Activated T-helper 17 cell treated with anti-CD3 and anti-CD28 coated beads, Interleukin-2, amount 50 U/mL, for 72 hours (primary cell): ENCODE measurements at regions not wholly inside any gene's neighbourhood (a gene's known extent, or its start where the extent isn't known, plus 50 kb on each side); places are given as distances from the start of the nearest gene placed in this dataset.

Experiments
- ATAC-seq: fragments of 150-1000 bp; cut with Tn5 transposase; replicated peaks from 2 replicates; pipeline ENCODE4 v1.10.0; 2021; ENCODE audit warnings: mild to moderate bottlenecking, moderate library complexity
- H3K27ac Mint-ChIP-seq: one replicate; pipeline ENCODE4 v1.8.0; 2022; ENCODE audit warnings: mixed read lengths
- H3K27me3 Mint-ChIP-seq: one replicate; pipeline ENCODE4 v1.8.0; 2022; ENCODE audit warnings: mixed read lengths
- H3K36me3 Mint-ChIP-seq: one replicate; pipeline ENCODE4 v1.8.0; 2022; ENCODE audit warnings: low read depth, mild to moderate bottlenecking, mixed read lengths
- H3K4me1 Mint-ChIP-seq: one replicate; pipeline ENCODE4 v1.8.0; 2022; ENCODE audit warnings: mixed read lengths
- H3K4me3 Mint-ChIP-seq: one replicate; pipeline ENCODE4 v1.8.0; 2022; ENCODE audit warnings: mild to moderate bottlenecking, mixed read lengths
- H3K9me3 Mint-ChIP-seq: one replicate; pipeline ENCODE4 v1.8.0; 2022; ENCODE audit warnings: mixed read lengths

DNA sequence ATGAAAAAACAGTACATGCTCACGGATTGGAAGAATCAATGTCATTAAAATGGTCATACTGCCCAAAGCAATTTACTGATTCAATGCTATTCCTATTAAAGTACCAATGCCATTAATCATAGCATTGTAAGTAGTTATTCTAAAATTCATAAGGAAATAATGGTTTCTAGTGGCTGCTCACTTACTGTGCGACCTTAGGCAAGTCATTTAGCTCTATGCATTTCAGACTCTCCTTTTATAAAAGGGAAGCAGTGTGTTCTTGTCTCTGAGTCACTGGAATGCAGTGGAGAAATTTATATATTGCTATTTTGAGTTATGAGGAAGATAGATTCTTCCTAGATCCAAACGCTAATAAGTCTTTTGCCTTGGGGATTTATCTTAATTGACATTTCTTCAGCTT lies 174.8 kb downstream of the KCNA4 start:
- Mint-ChIP-seq H3K4me3 (no peak overlapping the region), H3K4me1 (no peaks in the 10 kb centered on the region), H3K27me3 (no peaks in the 10 kb centered on the region), H3K27ac (no peak overlapping the region), H3K36me3 (no peaks in the 10 kb centered on the region), H3K9me3 (peaks cover 3% of the 10 kb centered on the region)
- ATAC-seq: no peak

DNA sequence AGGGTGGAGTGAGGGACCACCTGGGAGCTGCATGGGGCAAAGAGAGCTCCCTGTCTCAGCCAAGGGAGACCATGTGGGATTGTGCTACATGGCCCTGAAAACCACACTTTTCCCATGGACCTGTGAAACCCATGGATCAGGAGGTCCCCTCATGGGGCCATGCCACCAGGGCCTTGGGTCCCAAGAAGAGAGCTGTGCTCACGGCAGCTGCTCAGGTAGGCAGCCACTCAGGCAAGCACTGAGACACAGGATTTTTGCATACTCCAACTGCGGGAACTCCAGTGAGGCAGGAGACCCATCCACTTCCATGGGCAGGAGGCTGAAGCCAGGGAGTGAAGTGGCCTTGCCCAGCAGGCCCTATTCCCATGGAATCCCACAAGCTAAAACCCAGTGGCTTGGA lies 190.0 kb downstream of the KCNA4 start:
- Mint-ChIP-seq H3K4me3 (no peak overlapping the region), H3K27ac (no peak overlapping the region), H3K27me3 (no peaks in the 10 kb centered on the region)

DNA sequence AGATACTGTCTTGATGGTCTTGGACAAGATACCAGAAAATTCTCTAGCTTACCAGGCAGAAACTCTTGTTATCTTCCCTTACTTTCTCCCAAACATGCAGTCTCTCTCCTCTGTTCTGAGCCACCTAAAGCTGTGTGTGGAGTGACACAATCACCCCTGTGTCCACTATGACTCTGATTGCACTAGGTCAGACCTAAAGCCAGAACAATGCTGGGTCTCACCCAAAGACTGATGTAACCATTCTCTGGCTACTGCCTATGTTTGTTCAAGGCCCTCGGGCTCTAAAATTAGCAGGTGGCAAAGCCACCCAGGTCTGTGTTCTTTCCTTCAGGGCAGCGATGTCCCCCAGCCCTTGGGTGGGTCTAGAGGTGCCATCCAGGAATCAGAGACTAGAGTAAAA lies 200.5 kb downstream of the KCNA4 start:
- no peaks in the 10 kb centered on the region for H3K36me3 Mint-ChIP-seq
- H3K9me3 Mint-ChIP-seq: peaks cover 8% of the 10 kb centered on the region
- H3K27me3 Mint-ChIP-seq: no peaks in the 10 kb centered on the region
- H3K27ac Mint-ChIP-seq: no peak overlapping the region
- ATAC-seq: no peak
- no peaks in the 10 kb centered on the region for H3K4me1 Mint-ChIP-seq
- H3K4me3 Mint-ChIP-seq: no peak overlapping the region

More for the DNA sequence above, 190.0 kb downstream of the KCNA4 start:
- no peaks in the 10 kb centered on the region for H3K36me3 Mint-ChIP-seq
- peaks cover 19% of the 10 kb centered on the region for H3K9me3 Mint-ChIP-seq
- ATAC-seq: no peak
- no peaks in the 10 kb centered on the region for H3K4me1 Mint-ChIP-seq

DNA sequence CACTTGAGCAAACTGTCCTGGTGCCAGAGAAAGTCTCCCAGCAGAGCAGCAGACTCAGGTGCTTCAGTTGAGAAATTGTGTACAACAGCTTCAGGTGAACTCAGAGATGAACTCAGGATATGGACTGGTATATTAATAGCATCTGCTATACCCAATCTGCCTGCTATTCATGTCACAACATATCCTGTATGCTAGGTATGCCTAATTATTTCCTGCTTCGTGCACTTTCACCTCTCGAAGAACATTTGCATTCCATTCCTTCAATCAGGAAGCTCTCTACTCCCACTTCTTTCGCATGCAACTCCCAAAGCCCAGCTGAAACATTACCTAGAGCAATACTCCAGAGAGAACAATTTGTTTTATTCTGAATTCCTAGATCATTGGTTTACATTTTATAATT lies 207.7 kb downstream of the KCNA4 start:
- ATAC-seq: no peak
- Mint-ChIP-seq H3K4me3 (no peak overlapping the region), H3K4me1 (no peaks in the 10 kb centered on the region), H3K27me3 (no peaks in the 10 kb centered on the region), H3K27ac (no peak overlapping the region), H3K9me3 (peaks cover 14% of the 10 kb centered on the region), H3K36me3 (no peaks in the 10 kb centered on the region)

DNA sequence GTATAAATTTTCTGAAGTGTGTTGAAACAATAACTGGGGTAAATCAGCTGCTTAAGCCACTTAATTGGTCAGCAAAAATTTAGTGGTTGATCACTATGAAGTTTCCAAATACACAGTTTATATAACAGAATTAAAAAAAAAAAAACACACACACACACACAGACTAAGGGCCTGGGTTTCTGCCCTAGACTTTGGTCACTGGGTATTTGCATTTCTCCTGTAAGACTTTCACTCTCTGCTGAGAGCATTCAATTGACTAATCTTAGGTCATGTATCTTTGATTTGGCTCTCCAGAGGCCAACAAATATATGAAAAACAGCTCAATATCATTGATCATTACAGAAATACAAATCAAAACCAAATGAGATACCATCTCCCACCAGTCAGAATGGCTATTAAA lies 214.3 kb downstream of the KCNA4 start:
- ATAC-seq: no peak
- Mint-ChIP-seq H3K4me3 (no peak overlapping the region), H3K27ac (no peak overlapping the region), H3K4me1 (no peaks in the 10 kb centered on the region), H3K27me3 (no peaks in the 10 kb centered on the region), H3K36me3 (no peaks in the 10 kb centered on the region), H3K9me3 (peaks cover 5% of the 10 kb centered on the region)

DNA sequence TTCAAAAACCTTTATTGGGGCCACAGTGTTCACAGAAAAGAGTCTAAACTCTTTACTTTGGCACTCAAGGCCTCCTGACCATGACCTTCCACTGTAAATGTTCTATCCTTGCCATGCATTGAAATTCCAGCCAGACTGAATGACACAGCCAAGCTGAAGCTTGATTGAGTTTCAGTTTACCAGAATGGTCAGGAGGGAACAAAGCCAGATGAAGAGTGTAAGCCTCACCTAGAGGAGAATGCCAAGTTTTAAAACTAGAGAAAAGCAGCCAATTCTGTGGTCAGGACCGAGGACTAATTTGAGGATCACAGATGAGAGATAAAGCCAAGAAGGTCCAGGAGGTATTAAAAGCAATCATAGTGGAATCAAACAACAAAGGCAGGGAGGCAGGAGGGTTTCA lies 215.3 kb downstream of the KCNA4 start:
- H3K36me3 Mint-ChIP-seq: no peaks in the 10 kb centered on the region
- no peak for ATAC-seq
- H3K27ac Mint-ChIP-seq: no peak overlapping the region

DNA sequence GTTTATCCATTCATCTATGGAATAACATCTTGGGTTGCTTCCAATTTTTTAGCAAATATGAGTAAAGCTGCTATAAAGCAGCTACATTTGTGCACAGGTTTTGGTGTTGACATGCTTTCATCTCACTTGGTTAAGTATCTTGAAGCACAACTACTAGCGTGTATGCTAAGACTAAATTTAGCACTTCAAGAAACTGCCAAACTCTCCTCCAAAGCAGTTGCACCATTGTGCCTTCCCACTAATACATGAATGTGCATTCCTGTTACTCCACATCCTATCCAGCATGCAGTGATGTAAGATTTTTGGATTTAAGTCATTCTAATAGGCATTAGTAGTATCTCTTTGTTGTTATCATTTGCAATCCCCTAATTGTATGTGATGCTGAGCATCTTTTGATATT lies 230.7 kb downstream of the KCNA4 start:
- ATAC-seq: no peak

More for the DNA sequence above, 215.3 kb downstream of the KCNA4 start:
- Mint-ChIP-seq H3K4me3 (no peak overlapping the region), H3K27me3 (no peaks in the 10 kb centered on the region), H3K9me3 (peaks cover 5% of the 10 kb centered on the region), H3K4me1 (no peaks in the 10 kb centered on the region)

DNA sequence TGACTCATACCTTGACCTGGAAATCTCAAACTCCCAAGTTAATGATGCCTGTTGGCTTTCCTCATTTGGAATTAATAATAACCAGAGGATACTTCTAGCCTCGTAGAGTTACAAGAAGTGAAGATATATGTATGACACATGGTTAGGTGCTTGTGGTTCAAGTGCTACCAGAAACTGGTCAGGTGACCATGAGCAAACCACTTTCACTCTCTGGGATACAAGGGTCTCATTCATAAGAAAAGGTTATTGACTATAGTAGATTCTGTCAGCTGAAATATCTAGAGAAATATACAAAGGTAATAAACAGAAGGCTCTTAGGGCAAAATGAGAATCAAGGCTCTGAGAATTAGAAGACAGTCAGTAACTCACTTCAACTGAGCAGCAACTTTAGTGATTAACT lies 233.3 kb downstream of the KCNA4 start:
- Mint-ChIP-seq H3K9me3 (peaks cover 6% of the 10 kb centered on the region), H3K27ac (no peak overlapping the region), H3K4me1 (no peaks in the 10 kb centered on the region), H3K4me3 (no peak overlapping the region), H3K27me3 (no peaks in the 10 kb centered on the region), H3K36me3 (no peaks in the 10 kb centered on the region)
- no peak for ATAC-seq

More for the DNA sequence above, 230.7 kb downstream of the KCNA4 start:
- Mint-ChIP-seq H3K27ac (no peak overlapping the region), H3K27me3 (no peaks in the 10 kb centered on the region), H3K4me1 (no peaks in the 10 kb centered on the region), H3K4me3 (no peak overlapping the region), H3K36me3 (no peaks in the 10 kb centered on the region), H3K9me3 (peaks cover 5% of the 10 kb centered on the region)

DNA sequence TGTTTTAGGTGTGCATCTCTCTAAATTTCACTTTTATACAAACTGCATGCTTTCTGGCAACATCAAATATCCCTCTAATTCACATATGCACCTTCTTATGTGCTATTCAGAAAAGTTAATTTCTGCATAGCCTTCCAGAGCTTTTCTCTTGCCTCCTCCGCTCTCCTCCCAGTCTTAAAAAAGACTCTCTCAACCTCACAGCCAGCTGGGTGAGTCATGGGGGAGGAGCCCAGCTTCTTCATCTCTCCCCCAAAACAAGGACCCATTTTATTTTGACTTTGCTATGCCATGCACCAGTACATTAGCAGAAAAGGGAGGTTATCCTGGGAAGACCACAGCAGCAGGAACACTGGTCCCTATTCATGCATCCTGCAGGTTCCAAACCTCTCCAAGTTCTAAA lies 234.4 kb downstream of the KCNA4 start:
- ATAC-seq: no peak
- Mint-ChIP-seq H3K36me3 (no peaks in the 10 kb centered on the region), H3K4me3 (no peak overlapping the region), H3K27ac (no peak overlapping the region), H3K4me1 (no peaks in the 10 kb centered on the region), H3K27me3 (no peaks in the 10 kb centered on the region), H3K9me3 (peaks cover 9% of the 10 kb centered on the region)

DNA sequence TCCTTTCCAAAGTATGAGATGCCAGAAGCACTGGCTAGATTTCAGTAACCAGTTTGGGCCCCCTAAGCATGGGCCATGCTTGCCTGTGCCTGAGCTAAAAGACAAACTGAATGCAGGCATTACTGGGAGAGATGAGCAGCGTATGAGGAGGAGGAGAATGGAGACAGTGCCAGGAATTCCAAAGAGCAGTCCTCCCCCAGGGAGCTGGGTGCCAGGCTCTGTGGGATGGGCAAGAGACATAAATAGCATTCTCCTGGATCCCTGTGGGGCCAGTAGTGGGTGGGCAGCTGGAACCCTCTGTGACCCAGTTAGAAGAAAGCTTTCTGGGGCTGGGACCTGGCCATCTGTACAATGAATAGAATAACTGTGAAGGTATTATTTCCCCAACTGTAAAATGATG lies 235.6 kb downstream of the KCNA4 start:
- H3K27me3 Mint-ChIP-seq: no peaks in the 10 kb centered on the region
- peaks cover 9% of the 10 kb centered on the region for H3K9me3 Mint-ChIP-seq
- ATAC-seq: no peak
- no peaks in the 10 kb centered on the region for H3K4me1 Mint-ChIP-seq
- no peak overlapping the region for H3K27ac Mint-ChIP-seq
- no peaks in the 10 kb centered on the region for H3K36me3 Mint-ChIP-seq
- no peak overlapping the region for H3K4me3 Mint-ChIP-seq

DNA sequence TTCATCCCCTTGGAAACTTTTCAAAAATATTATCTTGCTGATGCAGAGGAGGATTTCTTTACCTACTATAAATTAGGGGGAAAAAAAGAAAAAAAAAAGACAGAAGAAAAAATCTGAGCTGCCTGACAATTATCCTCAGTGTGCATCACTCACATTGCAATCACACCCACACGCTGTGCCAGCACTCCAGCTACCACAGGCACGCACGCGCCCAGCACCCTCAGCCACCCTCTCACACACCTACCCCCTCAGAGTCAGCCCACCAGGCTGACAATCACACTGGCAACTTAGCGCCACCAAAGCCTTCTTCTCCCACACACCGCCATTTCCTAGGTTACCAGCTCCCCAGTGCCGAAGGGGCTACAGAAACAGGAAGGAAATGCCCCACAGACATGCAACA lies 236.1 kb downstream of the KCNA4 start:
- Mint-ChIP-seq H3K9me3 (peaks cover 9% of the 10 kb centered on the region), H3K4me1 (no peaks in the 10 kb centered on the region), H3K36me3 (no peaks in the 10 kb centered on the region), H3K4me3 (no peak overlapping the region), H3K27me3 (no peaks in the 10 kb centered on the region), H3K27ac (no peak overlapping the region)
- no peak for ATAC-seq

DNA sequence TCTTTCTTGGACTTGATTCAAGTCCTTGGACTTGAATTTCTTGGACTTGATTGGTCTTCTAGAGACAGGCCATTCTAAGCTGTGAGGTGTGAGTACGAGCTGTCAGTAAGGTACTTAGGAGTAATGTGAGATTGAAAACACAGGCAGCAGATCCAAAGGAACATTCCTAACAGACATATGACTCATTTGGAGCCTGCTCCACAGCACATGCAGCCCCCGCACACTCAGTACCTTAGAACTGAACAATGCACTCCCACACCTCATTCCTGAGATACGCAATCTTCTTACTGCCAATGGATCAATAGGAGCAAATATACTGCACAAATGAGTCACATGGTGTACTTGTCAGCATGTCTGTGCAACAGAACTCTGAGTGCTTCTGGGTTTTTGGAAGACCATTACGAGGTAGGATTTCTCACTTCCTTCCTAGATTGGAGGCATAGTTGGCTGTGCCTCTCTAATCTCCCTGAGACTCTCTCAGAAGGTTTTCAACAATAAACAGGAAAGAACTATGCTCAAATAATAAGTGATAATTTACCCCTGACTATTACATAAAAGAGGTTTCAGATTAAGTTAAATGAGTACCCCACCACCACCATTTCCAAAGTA lies 243.1 kb downstream of the KCNA4 start:
- Mint-ChIP-seq H3K27me3 (no peaks in the 10 kb centered on the region), H3K27ac (no peak overlapping the region)

DNA sequence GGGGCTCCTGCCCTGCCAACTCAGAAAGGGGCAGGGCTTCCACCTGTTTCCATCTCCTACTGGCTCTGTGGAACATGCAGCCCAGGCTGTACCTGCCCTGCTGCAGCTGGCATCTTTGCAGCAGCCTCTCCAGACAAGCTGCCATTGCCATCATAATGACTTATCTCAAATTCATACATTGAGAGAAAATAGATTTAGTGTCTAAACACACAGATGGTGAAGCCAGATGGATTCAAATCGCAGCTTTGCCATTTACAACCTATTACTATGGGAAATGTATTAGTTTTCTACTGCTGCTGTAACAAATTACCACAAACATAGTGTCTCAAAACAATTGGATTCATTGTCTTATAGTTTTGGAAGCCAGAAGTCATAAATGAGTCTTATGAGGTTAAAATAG lies 260.0 kb downstream of the KCNA4 start:
- Mint-ChIP-seq H3K36me3 (no peaks in the 10 kb centered on the region), H3K9me3 (peaks cover 17% of the 10 kb centered on the region), H3K4me1 (no peaks in the 10 kb centered on the region), H3K4me3 (no peak overlapping the region), H3K27ac (no peak overlapping the region), H3K27me3 (no peaks in the 10 kb centered on the region)
- no peak for ATAC-seq

More for the DNA sequence above, 243.1 kb downstream of the KCNA4 start:
- H3K9me3 Mint-ChIP-seq: peaks cover 20% of the 10 kb centered on the region
- H3K36me3 Mint-ChIP-seq: no peaks in the 10 kb centered on the region
- ATAC-seq: no peak
- H3K4me1 Mint-ChIP-seq: no peaks in the 10 kb centered on the region
- H3K4me3 Mint-ChIP-seq: no peak overlapping the region

DNA sequence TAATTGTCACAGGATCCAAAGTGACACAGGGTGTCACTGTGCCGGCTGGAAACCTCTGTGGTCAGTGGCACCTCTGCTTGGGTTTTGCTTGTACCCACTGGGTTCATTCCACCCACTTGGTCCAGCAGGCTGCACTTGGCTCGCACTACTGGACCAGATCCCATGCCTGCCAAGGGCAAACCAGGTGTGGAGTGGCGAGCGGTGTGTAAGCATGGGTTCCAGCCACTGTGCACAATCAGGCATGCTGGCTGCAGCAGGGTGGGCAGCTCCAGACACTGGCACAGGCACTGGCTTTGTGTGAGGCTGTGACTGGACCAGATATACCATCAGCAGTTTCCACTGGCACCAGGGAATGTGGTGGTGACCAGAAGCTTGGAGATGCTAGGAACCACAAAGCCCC lies 261.4 kb downstream of the KCNA4 start:
- peaks cover 17% of the 10 kb centered on the region for H3K9me3 Mint-ChIP-seq
- ATAC-seq: no peak
- H3K27me3 Mint-ChIP-seq: no peaks in the 10 kb centered on the region
- no peak overlapping the region for H3K27ac Mint-ChIP-seq
- no peaks in the 10 kb centered on the region for H3K4me1 Mint-ChIP-seq
- no peak overlapping the region for H3K4me3 Mint-ChIP-seq
- no peaks in the 10 kb centered on the region for H3K36me3 Mint-ChIP-seq

DNA sequence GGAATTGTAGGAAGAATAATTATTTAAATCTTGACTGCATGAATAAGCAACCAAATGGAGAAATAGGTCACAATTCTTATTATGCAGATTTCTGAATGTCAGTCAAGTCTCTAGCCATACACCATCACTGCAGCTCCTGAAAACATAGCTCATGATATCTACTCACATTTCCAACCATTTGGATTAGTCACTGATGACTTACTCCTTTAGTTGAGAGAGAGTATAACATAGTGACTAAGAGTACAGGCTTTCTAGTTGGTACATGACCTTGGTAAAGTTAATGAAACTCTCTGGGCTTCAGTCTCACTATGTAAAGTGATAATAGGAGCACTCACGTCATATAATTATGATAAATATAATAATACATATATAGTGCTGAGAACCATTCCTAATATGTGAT lies 265.2 kb downstream of the KCNA4 start:
- peaks cover 13% of the 10 kb centered on the region for H3K9me3 Mint-ChIP-seq
- H3K4me3 Mint-ChIP-seq: no peak overlapping the region
- H3K27me3 Mint-ChIP-seq: no peaks in the 10 kb centered on the region
- H3K4me1 Mint-ChIP-seq: no peaks in the 10 kb centered on the region
- no peak for ATAC-seq
- H3K36me3 Mint-ChIP-seq: no peaks in the 10 kb centered on the region
- H3K27ac Mint-ChIP-seq: no peak overlapping the region

DNA sequence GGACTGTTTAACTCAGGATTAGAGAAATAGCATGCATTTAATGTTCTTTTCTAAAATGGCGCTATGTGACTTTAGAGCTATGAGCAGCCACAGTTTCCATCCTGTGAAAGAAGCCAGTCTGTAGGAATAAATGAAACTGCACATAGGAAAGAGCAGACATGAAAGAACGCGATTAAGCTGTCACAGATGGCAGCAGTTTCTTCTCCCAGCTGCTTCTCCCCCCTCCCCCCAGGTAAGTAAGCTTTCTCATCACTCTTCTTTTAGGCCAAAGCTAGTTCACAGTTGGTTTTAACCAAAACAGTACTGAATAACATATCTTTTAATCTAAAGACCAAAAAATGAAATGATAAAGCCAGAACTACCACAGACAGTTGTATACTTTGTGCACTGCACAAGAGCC lies 266.4 kb downstream of the KCNA4 start:
- H3K9me3 Mint-ChIP-seq: peaks cover 16% of the 10 kb centered on the region
- no peak overlapping the region for H3K27ac Mint-ChIP-seq
- H3K36me3 Mint-ChIP-seq: no peaks in the 10 kb centered on the region
- H3K27me3 Mint-ChIP-seq: no peaks in the 10 kb centered on the region
- no peak for ATAC-seq
- H3K4me3 Mint-ChIP-seq: no peak overlapping the region
- H3K4me1 Mint-ChIP-seq: no peaks in the 10 kb centered on the region
